GM12875 (cell line): ENCODE measurements at regions not wholly inside any gene's neighbourhood (a gene's known extent, or its start where the extent isn't known, plus 50 kb on each side); places are given as distances from the start of the nearest gene placed in this dataset.
"Not testable (repeated sequence)": the region's sequence is repeated elsewhere in the genome, so short reads cannot be mapped to it uniquely, and the experiment has no call there.

Source experiments
- H3K4me3 ChIP-seq: one replicate; pipeline ENCODE4 v1.5.1; 2011; ENCODE audit warnings: low read depth, low read length, control low read depth
- CTCF ChIP-seq: IDR thresholded peaks from 2 replicates; pipeline ENCODE4 v1.5.1; 2011; ENCODE audit warnings: low read depth, mild to moderate bottlenecking, control low read depth, inconsistent platforms, low read length, moderate library complexity, borderline replicate concordance; ENCODE audit not compliant: insufficient read depth

- no peak overlapping the region for H3K4me3 ChIP-seq
- no peak for TF ChIP-seq CTCF
Observed at GRCh38 chr3:117853923-117854668, 1144.5 kb downstream of the TUSC7 start.

- H3K4me3 ChIP-seq: no peak overlapping the region
- TF ChIP-seq CTCF: no peak
Observed at GRCh38 chr3:117856354-117856753, 1146.8 kb downstream of the TUSC7 start.

- H3K4me3 ChIP-seq: no peak overlapping the region
- TF ChIP-seq CTCF: no peak
Observed at GRCh38 chr3:117863146-117863545, 1153.6 kb downstream of the TUSC7 start.

- no peak for TF ChIP-seq CTCF
- H3K4me3 ChIP-seq: no peak overlapping the region
Observed at GRCh38 chr3:117865338-117865737, 1155.8 kb downstream of the TUSC7 start.

GRCh38 chr3:117868766-117869165, 1159.2 kb downstream of the TUSC7 start:
- no peak overlapping the region for H3K4me3 ChIP-seq
- no peak for TF ChIP-seq CTCF

GRCh38 chr3:117871934-117872333, 1162.4 kb downstream of the TUSC7 start:
- no peak for TF ChIP-seq CTCF

GRCh38 chr3:117872594-117873248, 1161.9 kb downstream of the IGSF11 start:
- H3K4me3 ChIP-seq: not testable (repeated sequence)

More at GRCh38 chr3:117871934-117872333, 1162.4 kb downstream of the TUSC7 start:
- H3K4me3 ChIP-seq: no peak overlapping the region
